PFSK-1 (cell line): ENCODE measurements at regions not wholly inside any gene's neighbourhood (a gene's known extent, or its start where the extent isn't known, plus 50 kb on each side); places are given as distances from the start of the nearest gene placed in this dataset.

ENCODE experiments used
- FOXP2 ChIP-seq: optimal IDR thresholded peaks from 2 replicates; pipeline ENCODE3; 2011; ENCODE audit warnings: borderline replicate concordance, control low read depth, inconsistent platforms; ENCODE audit not compliant: insufficient read depth; ENCODE audit errors: extremely low read length, extremely low read depth
- POLR2AphosphoS5 ChIP-seq: IDR thresholded peaks from 2 replicates; pipeline ENCODE4 v1.6.1; 2012; ENCODE audit warnings: low read depth, mild to moderate bottlenecking, control low read depth, low read length, moderate library complexity
- SIN3A ChIP-seq: IDR thresholded peaks from 2 replicates; pipeline ENCODE4 v1.6.1; 2012; ENCODE audit warnings: mild to moderate bottlenecking, low read length, moderate library complexity, borderline replicate concordance; ENCODE audit not compliant: insufficient read depth
- TAF1 ChIP-seq: IDR thresholded peaks from 2 replicates; pipeline ENCODE4 v1.6.1; 2012; ENCODE audit warnings: low read length, control low read depth, borderline replicate concordance; ENCODE audit not compliant: insufficient read depth
- TF ChIP-seq, protein P1 (sequence below), 2 experiments: IDR thresholded peaks; 2 replicates each; pipeline versions ENCODE4 v1.6.1 to v1.8.0; 2011 to 2012; ENCODE audit warnings: low read depth in 2 of 2, low read length in 2 of 2, control low read depth in 1 of 2, inconsistent platforms in 1 of 2, mild to moderate bottlenecking in 1 of 2, moderate library complexity in 1 of 2; ENCODE audit not compliant: insufficient read depth in 1 of 2

DNA sequence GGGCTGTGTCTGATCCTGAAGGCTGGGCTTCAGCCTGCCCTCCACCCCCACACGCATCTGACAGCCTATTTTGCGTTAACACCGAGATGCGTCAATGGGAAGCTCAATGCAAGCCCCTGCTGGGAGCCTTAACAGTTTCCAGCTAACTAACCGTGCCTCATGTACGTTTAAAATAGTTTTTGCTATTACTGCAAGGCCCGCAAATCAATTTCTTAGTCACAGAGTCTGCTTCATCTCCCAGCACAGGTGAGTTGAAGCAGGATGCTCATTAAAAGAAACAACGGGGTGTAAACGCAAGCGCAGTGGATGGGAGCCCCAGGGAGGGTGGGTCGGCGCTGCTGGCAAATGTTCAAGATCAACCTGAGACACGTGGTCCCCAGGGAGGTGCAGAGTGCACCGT lies 142.8 kb upstream of the PHACTR3 start:
- TF ChIP-seq POLR2AphosphoS5 (no peak), FOXP2 (no peak), SIN3A (no peak), TAF1 (no peak)
- TF ChIP-seq, protein P1, sequence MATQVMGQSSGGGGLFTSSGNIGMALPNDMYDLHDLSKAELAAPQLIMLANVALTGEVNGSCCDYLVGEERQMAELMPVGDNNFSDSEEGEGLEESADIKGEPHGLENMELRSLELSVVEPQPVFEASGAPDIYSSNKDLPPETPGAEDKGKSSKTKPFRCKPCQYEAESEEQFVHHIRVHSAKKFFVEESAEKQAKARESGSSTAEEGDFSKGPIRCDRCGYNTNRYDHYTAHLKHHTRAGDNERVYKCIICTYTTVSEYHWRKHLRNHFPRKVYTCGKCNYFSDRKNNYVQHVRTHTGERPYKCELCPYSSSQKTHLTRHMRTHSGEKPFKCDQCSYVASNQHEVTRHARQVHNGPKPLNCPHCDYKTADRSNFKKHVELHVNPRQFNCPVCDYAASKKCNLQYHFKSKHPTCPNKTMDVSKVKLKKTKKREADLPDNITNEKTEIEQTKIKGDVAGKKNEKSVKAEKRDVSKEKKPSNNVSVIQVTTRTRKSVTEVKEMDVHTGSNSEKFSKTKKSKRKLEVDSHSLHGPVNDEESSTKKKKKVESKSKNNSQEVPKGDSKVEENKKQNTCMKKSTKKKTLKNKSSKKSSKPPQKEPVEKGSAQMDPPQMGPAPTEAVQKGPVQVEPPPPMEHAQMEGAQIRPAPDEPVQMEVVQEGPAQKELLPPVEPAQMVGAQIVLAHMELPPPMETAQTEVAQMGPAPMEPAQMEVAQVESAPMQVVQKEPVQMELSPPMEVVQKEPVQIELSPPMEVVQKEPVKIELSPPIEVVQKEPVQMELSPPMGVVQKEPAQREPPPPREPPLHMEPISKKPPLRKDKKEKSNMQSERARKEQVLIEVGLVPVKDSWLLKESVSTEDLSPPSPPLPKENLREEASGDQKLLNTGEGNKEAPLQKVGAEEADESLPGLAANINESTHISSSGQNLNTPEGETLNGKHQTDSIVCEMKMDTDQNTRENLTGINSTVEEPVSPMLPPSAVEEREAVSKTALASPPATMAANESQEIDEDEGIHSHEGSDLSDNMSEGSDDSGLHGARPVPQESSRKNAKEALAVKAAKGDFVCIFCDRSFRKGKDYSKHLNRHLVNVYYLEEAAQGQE (IDR thresholded peaks at IDR 0.05; ENCODE audit: insufficient read depth in 1 of 2, low read depth in 2 of 2, low read length in 2 of 2): no peak

- TF ChIP-seq TAF1 (no peak), POLR2AphosphoS5 (no peak), SIN3A (no peak), FOXP2 (no peak)
- TF ChIP-seq, protein P1 (IDR thresholded peaks at IDR 0.05; ENCODE audit: insufficient read depth in 1 of 2, low read depth in 2 of 2, low read length in 2 of 2): no peak
Observed at GRCh38 chr20:59462249-59462648, 142.1 kb upstream of the PHACTR3 start.

DNA sequence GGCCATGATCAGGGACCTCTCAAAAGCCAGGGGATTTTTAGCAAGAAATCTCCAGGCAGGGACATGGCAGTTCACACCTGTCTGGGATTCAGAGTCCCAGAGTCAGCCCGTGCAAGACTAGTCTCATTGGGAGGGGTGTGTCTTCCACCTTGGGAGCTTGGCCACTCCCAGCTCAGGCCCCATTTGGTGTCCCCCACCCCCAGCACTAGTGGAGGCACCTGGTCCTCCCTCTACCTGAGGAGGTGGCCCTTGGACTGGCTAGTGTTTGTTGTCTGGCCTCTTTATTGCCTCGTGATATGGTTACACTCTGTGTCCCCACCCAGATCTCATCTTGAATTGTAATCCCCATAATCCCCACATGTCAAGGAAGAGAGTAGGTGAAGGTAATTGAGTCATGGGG lies 140.8 kb upstream of the PHACTR3 start:
- TF ChIP-seq, protein P1 (IDR thresholded peaks at IDR 0.05; ENCODE audit: insufficient read depth in 1 of 2, low read depth in 2 of 2, low read length in 2 of 2): no peak
- TF ChIP-seq FOXP2 (no peak), TAF1 (no peak), SIN3A (no peak), POLR2AphosphoS5 (no peak)

GRCh38 chr20:59466107-59466815 lies 138.1 kb upstream of the PHACTR3 start:
- TF ChIP-seq, protein P1 (IDR thresholded peaks at IDR 0.05; ENCODE audit: insufficient read depth in 1 of 2, low read depth in 2 of 2, low read length in 2 of 2): no peak
- TF ChIP-seq SIN3A (no peak), FOXP2 (no peak), POLR2AphosphoS5 (no peak), TAF1 (no peak)
